NCI-H1105 treated with DMSO at 0.1 percent for 48 hours (cell line): ENCODE measurements at regions not wholly inside any gene's neighbourhood (a gene's known extent, or its start where the extent isn't known, plus 50 kb on each side); places are given as distances from the start of the nearest gene placed in this dataset.
"Not testable (repeated sequence)": the region's sequence is repeated elsewhere in the genome, so short reads cannot be mapped to it uniquely, and the experiment has no call there.

Experiments used
- DNase-seq: peaks from one replicate; lab custom pipeline; 2025; lab: John Stamatoyannopoulos, UW

DNA sequence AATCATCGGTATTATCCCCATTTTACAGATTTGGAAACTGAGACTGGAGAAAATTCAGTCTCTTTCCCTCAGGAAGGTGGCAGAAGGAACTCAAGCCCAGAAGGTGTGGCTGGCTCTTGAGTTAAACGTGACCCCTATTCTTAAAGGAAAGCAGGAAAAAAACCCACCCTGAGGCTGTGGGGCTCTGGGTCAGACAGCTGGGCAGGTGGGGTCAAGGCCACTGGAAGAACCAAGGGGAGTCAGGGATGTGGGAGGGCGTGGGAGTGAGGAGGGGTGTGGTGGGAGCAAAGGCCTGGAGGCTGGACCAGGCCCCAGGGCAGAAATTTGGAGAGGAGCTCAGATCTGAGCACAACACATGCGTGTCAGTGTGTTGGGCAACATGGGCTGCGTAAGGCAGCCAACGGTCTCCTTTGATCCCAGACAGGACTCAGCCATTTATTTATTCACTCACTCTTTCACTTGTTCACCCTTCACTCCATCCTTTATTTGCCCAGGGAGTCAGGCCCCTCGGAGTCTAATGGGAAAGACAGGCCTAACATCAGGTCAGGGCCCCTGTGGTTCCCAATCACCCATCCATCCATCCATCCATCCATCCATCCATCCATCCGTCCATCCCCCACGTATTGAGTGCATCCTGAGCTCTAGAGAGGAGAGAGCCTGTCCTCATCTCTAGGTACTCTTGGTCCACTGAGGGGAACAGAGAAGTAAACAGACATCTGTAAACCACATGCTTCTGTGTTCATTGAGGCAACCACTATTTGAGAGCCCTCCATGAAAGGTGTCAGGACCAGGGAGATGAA lies 165.0 kb downstream of the VEGFA start:
- DNase-seq = no peak

DNA sequence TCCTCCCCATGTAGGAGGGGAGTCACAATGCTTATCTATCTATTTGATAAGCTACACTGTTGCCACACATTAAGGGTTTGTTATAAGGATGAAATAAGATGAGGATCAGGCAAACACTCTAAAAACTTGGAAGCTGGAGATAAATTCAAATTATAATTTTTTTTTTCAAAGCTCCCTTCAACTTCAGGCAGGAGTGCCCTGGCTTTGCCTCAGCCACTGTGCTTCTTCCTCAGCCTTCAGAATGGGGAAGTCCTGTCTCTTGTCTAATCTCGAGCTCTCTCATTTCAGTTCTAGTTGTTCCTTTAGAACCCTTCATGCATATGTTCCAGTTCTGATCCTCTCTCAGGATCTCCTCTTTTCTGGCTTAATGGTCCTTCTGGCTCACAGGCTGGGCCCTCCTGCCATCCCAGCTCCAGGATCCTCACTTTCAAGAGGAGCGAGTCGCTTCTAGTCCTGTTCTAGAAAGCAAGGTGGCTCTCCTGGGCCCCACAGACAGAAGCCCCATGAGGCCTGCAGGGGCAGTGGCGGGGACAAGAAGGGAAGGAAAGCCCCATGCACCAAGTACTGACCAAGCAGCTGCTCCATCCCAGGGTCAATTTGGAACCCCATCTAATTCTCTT lies 164.3 kb downstream of the VEGFA start:
- no peak for DNase-seq

DNA sequence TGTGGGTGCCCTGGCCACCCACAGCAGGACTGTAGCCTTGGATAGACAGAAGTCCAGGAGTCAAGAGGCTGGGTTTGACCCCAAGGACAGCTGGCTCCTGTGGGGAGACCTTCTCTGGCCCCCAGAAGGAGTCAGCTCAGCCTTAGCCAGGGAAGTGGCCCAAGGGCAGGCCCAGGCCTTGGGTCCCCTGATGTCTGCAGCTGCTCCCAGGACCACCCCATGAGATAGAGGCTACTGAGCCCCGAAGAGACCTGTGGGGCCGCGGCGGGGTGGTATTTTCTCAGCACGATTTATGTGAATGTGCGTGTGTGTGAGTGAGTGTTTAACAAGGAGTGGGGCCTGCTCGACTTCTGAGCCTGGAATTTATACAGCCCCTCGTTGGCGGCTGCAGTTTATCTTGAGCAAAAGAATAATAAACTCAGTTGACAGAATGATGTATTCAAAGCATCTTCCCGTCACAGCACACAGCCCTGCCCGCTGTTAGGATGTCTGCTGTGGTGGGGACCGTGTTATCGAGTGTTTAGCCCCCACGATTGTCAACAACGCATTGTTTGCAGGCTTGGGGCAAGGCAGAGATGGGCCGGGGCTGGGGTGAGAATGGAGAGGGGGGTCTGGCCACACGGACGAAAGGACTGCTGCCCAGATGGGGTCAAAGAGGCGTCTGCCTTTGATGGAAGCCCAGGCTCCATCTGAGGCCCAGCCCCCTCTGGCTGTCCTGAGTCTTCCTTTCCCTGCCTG lies 163.3 kb downstream of the VEGFA start:
- no peak for DNase-seq

DNA sequence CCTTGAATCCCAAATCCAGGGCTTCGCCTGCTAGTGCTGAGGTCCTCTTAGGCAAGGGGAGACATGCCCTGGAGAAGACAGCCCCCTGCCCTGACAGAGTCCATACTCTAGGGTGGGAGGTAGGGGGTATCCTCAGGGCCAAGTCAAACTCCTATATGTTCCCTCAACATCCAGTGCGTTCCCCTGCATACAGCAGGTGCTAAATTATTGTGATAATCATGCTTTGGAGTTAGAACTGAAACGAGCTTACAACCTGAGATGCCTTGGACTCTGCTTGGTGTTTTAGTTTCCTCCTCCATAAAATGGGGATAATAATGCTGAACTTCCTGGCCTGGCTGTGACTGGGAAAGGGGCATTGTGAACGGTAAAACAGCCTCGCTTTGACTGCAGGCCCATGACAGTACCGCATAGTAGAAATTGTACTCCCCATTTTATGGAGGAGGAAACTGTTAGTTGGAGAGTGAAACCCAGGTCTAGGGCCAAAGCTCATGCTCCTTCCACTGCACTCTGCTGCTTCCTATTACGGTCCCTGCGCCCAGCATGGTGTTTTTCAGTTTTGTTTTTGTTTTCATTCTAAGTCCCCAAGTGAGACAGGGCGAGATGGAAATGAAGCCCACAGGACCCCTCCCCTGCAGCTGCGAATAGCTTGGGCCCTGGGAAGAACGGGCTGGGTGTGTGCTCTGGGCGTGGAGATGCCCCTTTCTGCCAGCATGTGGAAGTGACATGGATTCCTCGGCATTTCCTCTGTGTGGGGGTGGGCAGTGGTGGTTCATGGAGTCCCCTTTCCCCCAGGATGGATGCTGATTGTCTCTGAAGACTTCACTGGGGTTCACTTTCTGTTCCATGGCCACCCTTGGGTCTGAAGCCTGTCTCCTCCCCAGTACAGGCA lies 162.5 kb downstream of the VEGFA start:
- no peak for DNase-seq

DNA sequence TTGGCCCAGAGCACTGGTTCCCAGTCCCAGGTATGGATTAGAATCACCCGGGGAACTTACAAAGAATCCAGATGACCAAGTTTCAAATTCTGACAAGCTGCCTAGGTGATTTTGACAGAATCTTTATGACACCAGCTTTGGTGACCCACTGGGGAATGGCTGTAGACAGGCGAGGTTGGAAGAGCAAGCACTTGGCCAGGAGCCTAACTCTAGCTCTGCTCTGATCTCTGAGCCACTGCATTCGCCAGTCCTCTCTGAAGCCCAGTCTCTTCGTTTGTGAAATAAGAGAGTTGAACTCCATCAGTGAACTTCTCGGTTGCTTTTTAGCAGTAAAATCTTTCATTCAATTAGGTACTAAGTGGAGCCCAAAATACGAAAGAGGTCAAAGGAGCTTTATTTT lies 161.2 kb downstream of the VEGFA start:
- DNase-seq = no peak

DNA sequence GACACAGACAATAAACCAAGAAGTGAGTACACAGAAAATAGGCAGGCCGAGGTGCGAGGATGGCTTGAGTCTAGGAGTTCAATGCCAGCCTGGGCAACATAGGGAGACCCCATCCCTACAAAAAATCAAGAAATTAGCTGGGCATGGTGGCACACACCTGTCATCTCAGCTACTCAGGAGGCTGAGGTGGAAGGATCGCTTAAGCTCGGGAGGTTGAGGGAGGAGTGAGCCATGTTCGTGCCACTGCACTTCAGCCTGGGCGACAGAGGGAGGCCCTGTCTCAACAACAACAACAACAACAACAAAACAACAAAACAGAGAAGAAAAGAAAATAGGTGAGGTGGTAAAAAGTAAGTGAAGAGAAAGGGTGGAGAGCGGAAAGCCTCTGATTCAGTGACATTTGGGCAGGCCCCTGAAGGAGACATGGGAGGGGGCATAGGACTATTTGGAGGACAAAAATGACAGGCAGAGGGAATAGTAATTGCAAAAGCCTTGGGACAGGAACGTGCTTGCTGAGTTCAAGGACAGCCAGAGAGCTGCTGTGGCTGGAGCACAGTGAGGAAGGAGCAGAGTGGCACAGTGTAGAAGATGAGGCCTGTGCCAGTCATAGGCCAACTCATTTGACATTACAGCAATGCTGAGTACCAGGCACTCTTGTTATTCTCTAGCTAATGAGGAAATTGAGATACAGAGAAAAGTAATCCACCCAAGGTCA lies 160.6 kb downstream of the VEGFA start:
- DNase-seq = no peak

DNA sequence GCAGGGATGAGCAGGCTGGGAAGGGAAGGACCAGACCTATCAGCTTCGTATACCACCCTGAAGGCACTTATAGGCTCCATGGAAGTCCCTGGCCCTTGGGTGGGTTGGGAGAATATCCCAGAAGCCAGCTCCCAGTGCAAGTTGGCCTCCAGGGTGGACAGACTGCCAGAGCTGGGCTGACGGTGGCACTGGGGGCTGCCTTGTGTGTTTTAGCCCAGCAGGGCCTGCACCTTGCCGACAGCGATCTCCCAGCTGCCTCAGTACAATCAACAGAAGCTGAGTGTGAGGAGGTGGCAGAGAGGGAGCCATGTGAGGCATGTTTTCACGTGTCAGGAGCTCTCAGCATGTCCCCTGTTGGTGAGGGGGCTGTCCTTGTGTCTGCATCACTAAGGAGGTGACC lies 159.5 kb downstream of the VEGFA start:
- no peak for DNase-seq

DNA sequence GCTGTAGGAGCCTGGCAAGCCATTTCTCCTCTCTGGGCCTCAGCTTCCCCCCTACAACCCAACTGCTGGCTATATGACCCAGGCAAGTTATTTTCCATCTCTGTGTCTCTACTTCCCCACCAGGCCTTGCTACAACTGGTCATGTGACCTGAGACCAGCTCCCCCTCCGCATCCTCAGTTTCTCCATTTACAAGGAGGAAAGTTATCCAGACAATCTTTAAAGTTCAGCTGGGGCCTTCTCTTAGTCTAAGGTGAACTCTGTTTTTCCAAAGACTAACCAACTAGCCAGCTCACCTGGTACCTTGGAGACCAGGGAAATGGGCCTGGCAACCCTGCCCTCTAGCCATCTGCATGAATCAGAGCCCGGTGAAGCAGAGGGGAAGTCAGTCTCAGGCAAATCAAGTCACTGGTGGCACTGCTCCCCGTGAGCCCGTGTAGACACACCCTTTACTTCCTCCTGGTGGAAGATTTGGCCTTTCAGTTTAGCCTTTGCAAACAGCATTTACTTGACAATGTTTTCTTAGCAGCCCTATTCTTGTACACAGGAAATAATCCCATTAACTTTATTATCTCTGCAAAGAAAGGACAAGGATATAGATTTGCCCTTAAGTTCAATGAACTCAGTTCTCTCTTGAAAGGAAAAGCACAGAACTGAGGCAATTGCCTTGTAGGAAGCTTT lies 157.7 kb downstream of the VEGFA start:
- DNase-seq = no peak

DNA sequence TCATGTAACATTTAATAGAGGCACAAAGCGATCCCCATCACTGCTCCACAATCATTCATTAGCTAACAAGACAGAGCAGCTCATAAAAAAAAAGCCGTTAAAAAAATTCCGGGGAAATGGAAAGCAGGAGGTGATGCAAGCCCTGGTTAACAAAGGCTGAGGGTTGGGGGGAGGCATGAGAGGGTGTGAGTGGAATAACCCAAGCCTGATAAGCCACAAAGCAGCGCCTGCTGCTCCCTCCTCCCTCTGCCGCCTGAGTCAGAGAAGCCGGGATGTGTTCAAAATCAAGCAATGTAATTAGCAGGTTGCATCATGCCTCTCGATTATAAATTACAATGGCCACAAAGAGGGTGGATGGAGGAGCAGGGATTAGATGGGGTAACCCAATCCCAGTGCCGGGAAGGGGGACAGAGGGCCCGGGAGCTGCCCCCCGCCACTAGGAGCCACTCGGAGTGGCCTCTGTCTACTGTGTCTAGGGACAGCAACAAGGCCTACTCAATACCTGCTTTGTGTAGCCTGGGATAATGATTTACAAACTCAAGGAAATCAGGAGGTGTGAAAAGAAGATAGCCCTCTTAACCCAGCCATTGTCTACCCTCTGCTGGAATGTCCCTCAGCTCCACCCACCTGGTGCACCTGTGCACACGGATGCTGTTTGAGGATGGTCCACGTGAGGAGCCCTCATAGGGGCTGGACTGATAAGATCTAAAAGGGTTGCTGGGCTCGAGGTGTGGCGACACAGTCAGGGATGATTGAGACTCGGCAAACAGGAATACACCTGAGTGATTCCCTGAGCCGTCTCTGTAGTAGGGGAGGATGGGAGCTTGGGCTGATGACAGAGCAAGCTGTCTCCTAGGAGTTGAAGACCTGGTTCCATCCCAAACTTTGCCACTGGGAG lies 156.9 kb downstream of the VEGFA start:
- peak; percentile 76 for DNase-seq

DNA sequence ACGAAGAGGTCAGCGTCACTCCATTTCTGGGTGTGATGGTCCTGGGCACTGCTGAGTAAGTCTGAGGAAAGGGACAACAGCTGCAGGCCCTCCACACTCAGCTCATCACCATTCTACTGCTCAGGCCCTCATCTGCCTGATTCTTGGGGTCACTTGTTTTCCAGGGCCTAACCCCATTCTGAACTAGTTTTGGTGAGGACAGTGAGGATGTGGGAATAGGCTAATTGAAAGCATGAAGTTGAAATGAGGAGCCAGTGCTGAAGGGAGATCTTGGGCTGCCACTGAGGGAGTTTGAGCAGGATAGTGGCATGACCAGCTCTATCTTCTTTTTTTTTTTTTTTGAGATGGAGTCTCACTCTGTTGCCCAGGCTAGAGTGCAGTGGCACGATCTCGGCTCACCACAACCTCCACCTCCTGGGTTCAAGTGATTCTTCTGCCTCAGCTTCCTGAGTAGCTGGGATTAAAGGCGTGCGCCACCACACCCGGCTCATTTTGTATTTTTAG lies 155.7 kb downstream of the VEGFA start:
- not testable (repeated sequence) for DNase-seq

DNA sequence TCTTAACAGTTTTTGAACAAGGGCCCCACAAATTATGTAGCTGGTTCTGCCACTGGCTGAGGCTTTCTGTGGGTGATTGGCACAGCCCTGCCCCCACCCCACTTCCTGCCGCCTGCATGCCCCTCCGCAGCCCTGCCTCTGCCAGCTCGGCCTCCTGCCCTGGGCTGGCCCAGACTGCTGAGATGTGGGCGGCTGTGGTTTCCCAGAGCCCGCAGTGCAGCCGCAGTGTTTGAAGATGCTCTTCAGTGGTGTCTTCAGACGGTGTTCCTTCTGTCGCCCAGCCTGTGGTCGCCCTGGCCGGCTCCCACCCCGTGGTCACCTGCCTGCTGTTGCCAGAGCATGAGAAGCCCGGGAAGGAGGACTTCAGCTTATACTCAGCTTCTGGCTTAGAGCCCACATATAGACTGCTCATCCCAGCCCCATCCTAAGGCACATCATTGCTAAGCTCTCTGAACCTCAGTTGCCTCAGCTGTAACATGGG lies 154.3 kb downstream of the VEGFA start:
- no peak for DNase-seq

DNA sequence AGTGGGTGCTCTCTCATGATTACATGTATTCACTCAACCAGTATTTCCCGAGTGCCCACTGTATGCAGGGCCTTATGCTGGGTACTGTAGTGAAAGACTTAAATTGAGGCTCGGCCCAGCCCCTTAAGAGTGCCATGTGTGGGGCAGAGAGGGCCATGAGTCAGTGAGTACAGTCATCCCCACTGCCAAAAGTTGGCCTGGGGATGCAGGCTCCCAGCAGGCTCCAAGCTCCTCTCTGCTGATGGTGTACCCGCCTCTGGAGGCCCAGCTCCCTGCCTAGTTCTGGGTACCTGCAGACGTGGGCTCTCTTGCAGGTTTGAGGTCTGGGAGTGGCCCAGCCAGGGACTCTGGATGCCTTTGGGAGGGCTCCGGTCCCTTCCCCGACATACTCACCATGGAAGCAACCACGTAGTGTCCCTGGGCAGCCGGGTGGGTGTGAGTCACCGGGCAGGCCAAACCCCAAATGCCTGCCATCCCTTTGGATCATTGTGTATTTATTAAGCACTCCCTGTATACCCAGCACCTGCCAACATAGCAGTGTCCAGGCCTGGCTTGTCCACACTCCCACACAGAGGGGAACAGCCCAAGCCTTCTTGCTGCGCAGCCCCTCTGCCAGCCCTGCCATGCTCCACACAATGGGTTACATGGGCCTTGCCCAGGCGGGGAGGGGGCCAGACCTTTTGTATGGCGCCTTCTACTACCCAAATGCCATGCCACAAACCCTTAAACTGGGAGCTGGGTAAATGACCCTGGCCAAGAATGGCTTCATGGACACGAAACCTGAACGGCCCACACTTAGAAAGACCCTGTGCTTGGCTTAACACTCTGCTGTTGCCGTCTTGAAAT lies 153.6 kb downstream of the VEGFA start:
- no peak for DNase-seq

DNA sequence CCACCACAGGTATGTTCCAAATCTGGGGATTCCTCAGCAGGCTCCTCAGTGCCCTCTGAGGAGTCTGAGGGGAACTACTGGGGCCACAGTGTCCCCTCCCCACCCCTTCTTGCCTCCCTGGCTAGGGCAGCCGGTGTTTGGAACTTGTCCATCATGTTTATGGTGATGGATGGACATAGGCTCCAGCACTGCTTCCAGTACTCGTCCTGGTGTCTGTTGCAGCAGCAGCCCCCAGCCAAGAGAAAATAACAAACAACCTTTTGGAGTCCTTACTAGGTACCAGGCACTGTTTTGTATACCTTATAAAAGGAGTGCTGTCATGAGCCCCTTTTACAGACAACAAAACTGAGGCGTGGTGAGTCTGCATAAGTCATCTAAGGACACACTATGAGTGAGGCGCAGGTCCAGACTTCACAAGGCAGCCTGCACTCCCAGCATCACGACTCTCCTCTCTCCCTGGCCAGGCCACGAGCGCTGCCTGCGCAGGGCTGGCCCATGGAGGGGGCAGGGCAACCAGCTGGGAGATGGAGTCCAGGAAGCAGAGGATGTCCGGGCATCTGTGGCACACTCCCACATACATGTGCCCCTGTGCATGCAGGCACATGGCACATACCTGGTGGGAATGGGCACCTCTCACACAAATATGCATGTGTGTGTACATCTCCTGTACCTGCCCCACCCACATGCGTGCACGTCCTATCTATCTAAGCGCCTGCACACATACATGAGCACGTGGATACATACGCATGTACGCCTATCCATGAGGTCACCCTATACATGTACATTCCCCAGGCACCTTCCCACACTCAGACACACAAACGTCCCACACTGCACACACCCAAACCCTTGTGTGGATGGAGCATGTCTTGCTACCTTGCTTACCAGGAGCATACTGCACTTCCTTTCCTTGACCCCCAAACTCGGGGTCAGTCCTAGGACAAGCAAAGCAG lies 152.7 kb downstream of the VEGFA start:
- DNase-seq = no peak

DNA sequence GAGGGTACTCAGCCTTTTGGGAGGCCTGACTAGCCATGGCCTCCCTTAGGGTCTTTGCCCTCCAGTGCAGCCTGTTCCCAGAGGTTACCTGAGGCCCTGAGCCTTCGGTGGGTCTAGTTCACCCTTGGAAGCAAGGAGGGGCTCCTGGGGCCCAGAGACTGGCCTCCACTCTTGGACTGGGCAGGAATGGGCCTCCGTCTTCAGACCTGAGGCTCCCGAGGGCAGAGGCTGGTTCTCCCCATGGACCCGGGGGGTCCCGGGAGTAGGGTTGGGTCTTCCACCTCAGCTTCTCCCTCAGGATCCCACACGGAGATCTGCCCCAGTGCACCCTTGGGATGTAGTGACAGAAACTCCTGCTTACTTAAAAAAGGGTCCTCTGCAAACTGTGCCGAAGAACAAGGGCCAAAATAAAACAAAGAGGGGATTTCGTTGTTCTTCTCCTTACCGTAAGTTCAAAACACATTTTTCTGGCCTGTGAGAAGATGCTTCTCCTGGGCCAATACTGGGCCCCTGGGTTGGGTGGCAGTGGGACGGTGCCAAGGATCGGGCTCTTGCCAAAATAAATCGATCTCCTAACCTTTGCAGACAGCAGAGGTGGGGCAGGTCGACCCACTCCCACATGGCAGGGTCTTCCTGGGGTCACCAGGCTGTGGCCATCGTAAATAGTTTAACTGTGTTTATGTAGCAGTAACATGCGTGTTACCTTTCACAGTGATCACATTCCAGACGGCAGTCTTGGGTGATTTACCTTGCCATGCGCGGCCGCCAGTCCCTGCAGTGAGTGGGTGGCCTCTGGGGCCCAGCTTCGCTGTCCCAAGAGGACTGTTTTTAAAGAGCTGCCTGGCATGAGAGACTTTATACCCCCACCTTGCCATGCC lies 151.8 kb downstream of the VEGFA start:
- no peak for DNase-seq

DNA sequence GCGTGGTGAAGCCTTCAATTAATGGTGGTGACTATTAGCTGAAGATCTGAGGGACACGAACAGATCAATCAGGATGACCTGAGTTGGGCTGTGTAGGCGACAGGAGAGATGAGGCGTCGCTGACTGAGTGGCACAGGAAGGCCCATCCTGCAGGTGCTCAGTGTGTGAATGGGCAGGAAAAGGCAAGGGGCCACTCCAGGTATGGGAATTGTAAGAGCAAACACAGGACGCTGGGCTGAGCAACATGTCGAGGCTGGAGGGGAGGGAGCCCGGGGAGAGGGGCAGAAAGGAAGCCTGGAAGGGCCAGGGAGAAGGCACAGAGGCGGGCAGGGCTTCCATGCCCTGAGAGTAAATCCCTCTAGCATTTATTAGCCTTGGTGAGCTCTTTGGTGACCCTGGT lies 151.0 kb downstream of the VEGFA start:
- DNase-seq = no peak

DNA sequence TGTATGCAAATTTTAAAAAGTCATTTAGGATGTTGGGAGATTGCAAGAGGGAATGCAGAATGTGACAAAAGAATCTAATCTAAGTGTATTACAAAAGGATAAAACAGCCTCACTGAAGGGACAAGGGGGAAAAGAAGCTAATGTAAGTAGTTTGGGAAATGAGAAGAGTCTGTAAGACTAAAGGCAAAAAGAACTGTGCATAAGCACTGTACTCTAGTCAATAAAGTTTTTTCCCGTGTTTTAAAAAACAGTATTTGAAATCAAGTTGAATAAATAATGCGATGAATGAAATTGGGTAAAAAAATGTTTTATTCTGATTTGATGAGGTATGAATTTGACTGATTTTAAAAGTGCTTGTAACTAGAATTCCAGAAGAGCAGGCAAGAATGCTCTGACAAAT lies 149.8 kb downstream of the VEGFA start:
- DNase-seq = no peak
